OCI-LY1 (cell line): ENCODE measurements at regions not wholly inside any gene's neighbourhood (a gene's known extent, or its start where the extent isn't known, plus 50 kb on each side); places are given as distances from the start of the nearest gene placed in this dataset.

ENCODE experiments used
- CTCF ChIP-seq: fragments of 200-600 bp; sonication (generic), shearing (Covaris generic); IDR thresholded peaks from 2 replicates; pipeline ENCODE4 v1.5.1; 2017; ENCODE audit warnings: mild to moderate bottlenecking, antibody characterized with exemption, low read length, moderate library complexity, mixed read lengths
- EZH2 ChIP-seq: fragments of 200-600 bp; sonication (generic), shearing (Covaris generic); IDR thresholded peaks from 2 replicates; pipeline ENCODE4 v1.8.0; 2017; ENCODE audit warnings: borderline replicate concordance, mixed run types, mild to moderate bottlenecking, antibody characterized with exemption, low read length, moderate library complexity, mixed read lengths

- TF ChIP-seq CTCF, result no peak
- no peak for TF ChIP-seq EZH2
Measured at GRCh38 chr11:91768783-91769182, 455.8 kb upstream of the FAT3 start.
